DMS 273 (cell line): ENCODE measurements at regions not wholly inside any gene's neighbourhood (a gene's known extent, or its start where the extent isn't known, plus 50 kb on each side); places are given as distances from the start of the nearest gene placed in this dataset.
"Not testable (repeated sequence)": the region's sequence is repeated elsewhere in the genome, so short reads cannot be mapped to it uniquely, and the experiment has no call there.

Source experiments
- DNase-seq: peaks from one replicate; lab custom pipeline; 2025; ENCODE audit not compliant: unreplicated experiment; lab: John Stamatoyannopoulos, UW

DNA sequence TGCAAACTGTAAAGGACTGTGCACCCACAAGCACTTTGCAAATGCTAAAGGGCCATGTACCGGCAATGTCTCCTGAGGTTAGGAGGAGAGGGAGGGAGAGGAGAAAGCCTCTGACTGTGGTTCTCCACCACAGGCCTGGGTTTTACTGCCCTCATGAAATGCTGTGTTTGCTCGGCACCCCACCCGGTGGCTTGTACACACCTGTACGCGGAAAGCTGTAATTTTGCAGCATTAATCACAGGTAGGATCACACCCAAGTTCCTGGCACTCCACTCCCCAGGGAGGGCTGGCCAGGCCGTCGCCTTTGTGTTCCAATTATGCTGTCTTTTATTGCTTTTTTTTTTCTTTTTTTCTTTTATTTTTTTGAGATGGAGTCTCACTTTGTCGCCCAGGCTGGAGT, 78.5 kb upstream of the MYL10 start:
- DNase-seq: no peak

DNA sequence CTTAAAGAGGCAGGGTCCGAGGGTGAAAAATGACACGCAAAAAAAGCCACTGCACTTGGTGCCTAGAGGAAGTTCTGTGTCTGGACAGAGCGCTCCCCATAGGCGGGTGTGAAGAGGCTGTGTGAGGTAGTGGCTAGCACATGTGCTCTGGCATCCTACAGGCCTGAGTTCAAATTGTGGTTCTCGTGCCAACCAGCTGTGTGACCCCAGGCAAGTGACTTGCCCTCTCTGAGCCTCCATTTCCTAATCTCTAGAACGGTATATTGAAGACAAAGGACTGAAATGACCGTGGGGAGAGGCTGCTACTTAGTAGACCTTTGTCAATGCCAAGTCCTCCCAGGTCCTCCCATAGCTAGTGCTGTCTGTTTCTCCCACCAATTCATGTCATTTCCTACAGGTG, 79.1 kb upstream of the MYL10 start:
- no peak for DNase-seq

DNA sequence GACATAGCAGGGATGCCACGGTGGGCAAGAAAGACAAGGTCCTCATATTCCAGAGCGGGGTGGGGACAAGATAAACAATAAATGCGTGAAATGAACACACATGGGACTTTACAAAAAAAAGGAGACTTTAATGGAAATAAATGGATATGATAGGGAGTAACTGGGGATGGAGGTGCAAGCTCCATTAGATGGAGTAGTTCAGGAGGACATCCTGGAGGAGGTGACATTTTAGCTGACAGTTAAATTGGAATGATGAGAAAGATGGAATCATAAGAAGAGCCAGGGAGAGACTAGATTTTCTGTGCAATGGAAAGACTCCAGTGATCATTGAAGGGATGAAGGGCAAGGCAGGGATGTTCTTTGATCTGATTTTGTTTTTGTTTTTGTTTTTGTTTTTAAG, 83.6 kb upstream of the MYL10 start:
- no peak for DNase-seq

GRCh38 chr7:101714097-101714496, 85.0 kb upstream of the MYL10 start:
- DNase-seq: no peak

- peak; percentile 84 for DNase-seq
Measured at GRCh38 chr7:101717628-101718357, 88.7 kb upstream of the MYL10 start.

- DNase-seq: no peak
Measured at GRCh38 chr7:101718363-101719122, 89.4 kb upstream of the MYL10 start.

DNA sequence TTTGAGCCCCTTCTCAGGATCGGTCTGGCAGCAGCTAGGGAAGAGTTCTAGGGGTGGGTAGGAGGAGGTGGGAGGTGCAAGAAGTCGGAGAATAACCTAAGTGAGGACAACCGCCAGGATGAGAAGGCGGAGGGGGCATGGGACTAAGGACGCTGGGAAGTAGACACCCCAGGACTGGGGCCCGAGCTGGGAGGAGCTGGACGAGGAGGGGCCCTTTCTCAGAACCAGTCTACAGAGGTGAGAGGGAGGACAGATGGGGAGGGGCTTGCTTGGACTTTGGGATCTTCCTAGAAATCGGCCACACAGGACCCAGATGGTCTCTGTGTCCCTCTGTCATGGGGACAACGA, 90.0 kb upstream of the MYL10 start:
- DNase-seq: no peak

- DNase-seq: no peak
Measured at GRCh38 chr7:101720324-101720723, 91.2 kb upstream of the MYL10 start.

DNA sequence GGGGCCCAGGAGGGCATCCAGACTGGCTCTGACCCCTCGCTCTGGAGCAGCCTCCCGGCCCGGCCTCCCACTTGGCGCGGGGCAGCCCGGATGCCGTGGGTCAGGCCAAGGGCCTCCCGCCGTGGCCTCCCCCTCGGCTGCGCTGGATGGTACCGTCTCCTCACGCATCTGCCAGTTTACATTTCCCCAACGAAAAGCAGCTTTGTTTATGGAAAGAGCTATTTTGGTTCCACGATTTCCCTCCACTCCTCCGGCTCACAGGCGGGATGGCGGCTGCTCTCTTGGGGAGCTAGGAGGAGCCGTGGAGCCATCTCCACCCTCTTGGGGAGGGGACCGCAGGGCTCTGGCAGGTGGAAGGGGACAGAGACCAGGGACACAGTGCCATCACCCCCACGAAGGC, 93.2 kb upstream of the MYL10 start:
- no peak for DNase-seq

DNA sequence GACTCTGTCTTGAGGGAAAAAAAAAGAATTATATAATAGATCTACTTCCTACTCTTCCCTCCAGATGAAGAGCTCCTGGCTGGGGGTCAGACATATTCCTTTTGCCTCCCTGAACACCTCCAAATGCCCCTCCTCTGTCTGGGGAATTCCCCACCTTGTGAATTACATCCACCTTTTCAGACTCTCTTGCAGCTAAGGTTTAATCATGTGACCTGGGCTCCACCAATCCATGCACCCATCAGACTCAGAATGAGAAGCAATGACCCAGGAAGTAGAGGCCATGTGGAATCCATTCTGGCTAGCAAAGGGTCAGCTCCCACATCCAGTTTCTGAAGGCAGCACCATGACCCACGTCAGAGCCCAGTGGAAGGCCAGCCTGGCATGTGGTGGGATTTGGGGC, 93.6 kb upstream of the CUX1 start:
- DNase-seq: no peak

DNA sequence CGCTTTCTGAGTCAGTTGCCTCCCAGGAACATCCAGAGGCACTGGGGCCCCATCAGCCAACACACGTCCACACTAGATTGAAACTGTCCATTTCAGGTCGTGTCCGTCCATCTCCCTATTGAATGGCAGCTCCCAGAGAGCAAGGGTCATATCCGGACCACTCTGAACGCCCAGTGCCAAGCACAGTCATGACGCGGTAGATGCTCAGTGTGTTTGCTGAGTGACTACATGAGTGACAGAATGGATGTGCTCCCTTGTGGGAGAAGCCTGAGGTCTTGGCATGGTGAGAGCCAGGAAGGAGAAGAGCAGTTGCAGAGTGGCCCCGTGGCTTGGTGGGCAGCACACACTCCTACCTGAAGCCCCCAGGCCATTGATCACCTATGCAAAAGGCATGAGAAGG, 92.5 kb upstream of the CUX1 start:
- no peak for DNase-seq

DNA sequence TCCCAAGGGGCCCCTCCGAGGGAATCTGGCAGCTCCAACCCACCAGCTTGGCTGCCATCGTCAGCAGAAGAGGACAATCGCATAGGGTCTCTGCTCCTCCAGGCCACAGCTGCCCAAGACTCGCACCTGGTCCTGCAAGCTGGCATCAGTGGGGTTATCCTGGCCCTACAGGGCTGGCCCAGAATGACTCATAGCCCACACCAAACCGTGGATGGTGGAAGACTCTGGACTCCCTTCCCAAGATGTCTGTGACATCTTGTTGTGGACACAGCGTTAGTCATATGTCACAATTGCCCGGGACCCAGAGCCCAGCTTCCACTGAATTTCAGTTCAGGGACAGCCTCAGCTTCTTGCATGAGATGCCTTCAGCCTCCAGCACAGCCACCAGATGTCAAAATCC, 91.5 kb upstream of the CUX1 start:
- DNase-seq: peak; percentile 82

DNA sequence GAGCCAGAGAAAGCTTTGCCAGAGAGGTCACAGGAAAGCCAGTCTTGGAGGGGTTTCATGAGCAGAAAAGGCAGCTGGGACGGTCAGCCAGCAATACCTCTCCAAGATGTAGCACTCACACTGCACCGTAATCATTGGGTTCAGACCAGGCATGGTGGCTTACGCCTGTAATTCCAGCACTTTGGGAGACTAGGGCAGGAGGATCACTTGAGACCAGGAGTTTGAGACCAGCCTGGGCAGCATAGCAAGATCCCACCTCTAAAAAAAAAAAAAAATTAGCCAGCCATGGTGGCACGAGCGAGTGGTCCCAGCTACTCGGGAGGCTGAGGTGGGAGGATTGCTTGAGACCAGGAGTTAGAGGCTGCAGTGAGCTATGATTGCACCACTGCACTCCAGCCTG, 90.2 kb upstream of the CUX1 start:
- no peak for DNase-seq

GRCh38 chr7:101728128-101728527, 89.3 kb upstream of the CUX1 start:
- DNase-seq: peak; percentile 63

DNA sequence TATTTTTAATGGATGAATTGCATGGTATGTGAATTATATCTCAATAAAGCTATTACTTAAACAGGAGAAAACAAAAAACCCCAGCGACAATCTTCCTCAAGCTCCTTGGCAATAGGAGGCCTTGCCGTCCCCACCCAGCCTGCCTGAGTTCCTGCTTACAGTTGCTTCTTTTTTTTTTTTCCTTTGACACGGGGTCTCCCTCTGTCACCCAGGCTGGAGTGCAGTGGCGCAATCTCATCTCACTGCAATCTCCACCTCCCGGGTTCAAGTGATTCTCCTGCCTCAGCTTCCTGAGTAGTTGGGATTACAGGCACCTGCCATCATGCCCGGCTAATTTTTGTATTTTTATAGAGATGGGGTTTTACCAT, 88.6 kb upstream of the CUX1 start:
- DNase-seq: not testable (repeated sequence)

DNA sequence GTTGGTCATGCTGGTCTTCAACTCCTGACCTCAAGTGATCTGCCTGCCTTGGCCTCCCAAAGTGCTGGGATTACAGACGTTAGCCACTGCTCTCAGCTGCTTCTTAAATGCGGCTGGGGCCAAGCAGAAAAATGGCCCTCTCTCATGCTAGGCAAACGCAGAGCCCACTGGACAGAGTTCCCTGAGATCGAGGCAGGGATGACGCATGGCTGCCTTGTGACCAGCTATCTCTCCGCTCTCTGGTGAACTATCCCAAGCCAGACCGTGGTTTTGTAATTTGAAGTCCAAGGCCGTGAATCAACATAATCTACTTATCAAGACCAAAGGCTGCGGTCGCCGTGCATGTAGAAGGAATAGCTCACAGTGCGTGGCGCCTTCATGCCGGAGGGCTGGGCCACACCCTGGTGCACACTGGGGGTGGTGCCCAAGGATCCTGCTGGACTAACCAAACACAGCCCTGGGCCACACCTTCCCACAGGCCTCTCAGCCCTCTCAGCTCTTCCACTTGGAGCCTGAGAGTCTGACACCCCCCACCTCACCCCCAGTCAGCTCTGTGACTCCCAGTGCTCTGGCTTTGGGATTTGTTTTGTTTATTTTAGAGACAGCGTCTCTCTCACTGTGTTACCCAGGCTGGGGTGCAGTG, 88.1 kb upstream of the CUX1 start:
- no peak for DNase-seq

GRCh38 chr7:101731502-101732084, 85.8 kb upstream of the CUX1 start:
- no peak for DNase-seq

DNA sequence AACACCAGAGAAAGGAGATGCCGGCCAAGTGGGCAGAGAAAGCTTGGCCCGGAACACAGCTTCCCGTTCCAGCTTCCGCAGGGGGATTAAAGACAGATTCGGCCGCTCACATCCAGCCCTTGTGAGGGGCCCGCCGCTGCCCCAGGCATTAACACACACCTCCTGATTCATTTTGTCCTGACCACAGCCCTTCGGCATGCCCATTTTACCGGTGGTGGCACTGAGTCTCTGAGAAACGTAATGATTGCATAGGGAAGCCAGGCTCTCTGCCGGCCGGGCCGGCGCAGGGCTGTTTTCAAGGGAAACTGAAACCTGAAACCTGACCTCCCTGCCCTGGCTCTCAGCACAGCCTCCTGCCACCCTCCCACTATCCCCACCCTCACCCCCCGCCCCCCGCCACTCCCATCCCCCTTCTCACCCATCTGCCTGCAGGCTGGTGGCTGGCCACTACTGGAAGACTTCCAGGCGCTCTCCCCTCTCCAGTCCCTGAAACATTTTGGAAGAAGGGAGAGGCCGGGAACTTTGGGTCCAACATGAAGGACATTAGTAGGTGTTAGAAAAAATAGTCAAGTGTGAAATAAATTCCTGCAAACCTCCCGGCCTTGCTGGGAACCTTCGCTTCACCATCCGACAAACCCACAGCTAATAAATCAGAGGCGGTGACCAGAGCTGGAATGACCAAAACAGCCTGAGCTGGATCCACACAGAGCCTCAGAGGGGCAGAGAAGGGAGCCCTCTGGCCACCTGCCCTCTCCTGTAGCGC, 83.5 kb upstream of the CUX1 start:
- peak; percentile 90 for DNase-seq

DNA sequence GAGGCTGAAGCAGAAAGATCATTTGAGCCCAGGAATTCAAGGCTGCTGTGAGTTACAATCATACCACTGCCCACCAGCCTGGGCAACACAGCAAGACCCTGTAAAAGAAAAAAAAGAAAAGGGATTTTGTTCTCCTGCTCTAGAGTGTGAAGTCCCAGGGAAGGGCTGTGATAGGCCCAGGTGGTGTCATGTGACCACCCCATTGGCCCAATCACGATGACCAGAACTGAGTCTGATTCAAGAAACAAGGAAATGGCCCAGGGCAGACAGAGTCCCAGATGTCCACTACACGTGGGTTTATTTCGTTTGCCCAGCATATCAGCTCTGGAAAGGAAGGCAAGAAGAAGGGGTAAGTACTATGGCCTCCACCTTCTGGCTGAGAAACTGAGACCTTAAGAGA, 81.3 kb upstream of the CUX1 start:
- DNase-seq: peak; percentile 49

DNA sequence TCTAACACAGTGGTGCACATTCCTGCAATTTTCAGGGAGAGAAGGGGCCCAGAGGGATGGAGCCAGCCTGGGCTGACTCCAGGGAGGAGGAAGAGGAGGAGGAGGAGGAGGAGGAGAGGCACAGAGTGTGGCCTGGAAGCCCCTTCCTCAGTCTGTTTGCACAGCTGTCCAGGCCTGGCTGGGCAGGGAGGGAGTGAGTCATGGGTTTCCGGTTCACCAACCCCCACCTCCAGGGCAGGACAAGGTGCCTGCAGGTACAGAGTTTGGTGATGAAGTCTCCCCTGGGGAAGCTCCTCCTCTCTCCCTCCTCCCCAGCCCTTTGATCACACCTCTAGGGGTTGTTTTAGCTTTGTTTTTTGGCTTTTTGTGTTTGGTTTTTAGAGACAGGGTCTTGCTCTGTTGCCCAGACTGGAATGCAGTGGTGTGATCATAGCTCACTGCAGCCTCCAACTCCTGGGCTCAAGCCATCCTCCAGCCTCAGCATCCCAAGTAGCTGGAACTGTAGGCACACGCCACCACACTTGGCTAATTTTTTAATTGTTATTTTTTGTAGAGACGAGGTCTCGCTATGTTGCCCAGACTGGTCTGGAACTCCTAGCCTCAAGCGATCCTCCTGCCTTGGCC, 77.5 kb upstream of the CUX1 start:
- no peak for DNase-seq
